ENCODE measurements at regions not wholly inside any gene's neighbourhood (a gene's known extent, or its start where the extent isn't known, plus 50 kb on each side); places are given as distances from the start of the nearest gene placed in this dataset.

GRCh38 chr3:153960458-153961074 is 160.6 kb upstream of the ARHGEF26 start:
- Mint-ChIP-seq H3K27me3 (no peaks in the 10 kb centered on the region), H3K9me3 (no peaks in the 10 kb centered on the region), H3K4me3 (no peak overlapping the region), H3K27ac (no peak overlapping the region), H3K4me1 (ENCODE audit: low read depth in 2 of 2) (no peaks in the 10 kb centered on the region), H3K36me3 (no peaks in the 10 kb centered on the region)
- DNase-seq (ENCODE audit: low spot score), result no peak
- no peak for ATAC-seq

GRCh38 chr3:153961494-153961893 is 159.7 kb upstream of the ARHGEF26 start:
- H3K4me1 Mint-ChIP-seq (ENCODE audit: low read depth in 2 of 2), result no peaks in the 10 kb centered on the region

GRCh38 chr3:153963012-153963411 is 158.2 kb upstream of the ARHGEF26 start:
- Mint-ChIP-seq H3K36me3 (no peaks in the 10 kb centered on the region), H3K4me1 (ENCODE audit: low read depth in 2 of 2) (no peaks in the 10 kb centered on the region)

More at GRCh38 chr3:153961494-153961893, 159.7 kb upstream of the ARHGEF26 start:
- no peak overlapping the region for H3K4me3 Mint-ChIP-seq
- no peaks in the 10 kb centered on the region for H3K9me3 Mint-ChIP-seq
- H3K36me3 Mint-ChIP-seq, result no peaks in the 10 kb centered on the region
- no peak for ATAC-seq
- no peaks in the 10 kb centered on the region for H3K27me3 Mint-ChIP-seq
- no peak overlapping the region for H3K27ac Mint-ChIP-seq
- no peak for DNase-seq (ENCODE audit: low spot score)

GRCh38 chr3:153967260-153967659 is 153.9 kb upstream of the ARHGEF26 start:
- no peak overlapping the region for H3K4me3 Mint-ChIP-seq
- H3K27me3 Mint-ChIP-seq, result peaks cover 0 to 10% of the 10 kb centered on the region in 2 donors
- H3K4me1 Mint-ChIP-seq (ENCODE audit: low read depth in 2 of 2), result no peaks in the 10 kb centered on the region
- DNase-seq (ENCODE audit: low spot score), result no peak
- ATAC-seq, result no peak
- peaks cover 12% of the 10 kb centered on the region for H3K9me3 Mint-ChIP-seq
- no peak overlapping the region for H3K27ac Mint-ChIP-seq
- H3K36me3 Mint-ChIP-seq, result no peaks in the 10 kb centered on the region

More at GRCh38 chr3:153963012-153963411, 158.2 kb upstream of the ARHGEF26 start:
- Mint-ChIP-seq H3K4me3 (no peak overlapping the region), H3K27ac (no peak overlapping the region), H3K9me3 (peaks cover 9% of the 10 kb centered on the region), H3K27me3 (no peaks in the 10 kb centered on the region)
- DNase-seq (ENCODE audit: low spot score) (no peak), ATAC-seq (no peak)

GRCh38 chr3:153970047-153970446 is 151.1 kb upstream of the ARHGEF26 start:
- Mint-ChIP-seq H3K4me3 (no peak overlapping the region), H3K9me3 (peaks cover 12% of the 10 kb centered on the region), H3K36me3 (no peaks in the 10 kb centered on the region), H3K27ac (no peak overlapping the region), H3K4me1 (ENCODE audit: low read depth in 2 of 2) (no peaks in the 10 kb centered on the region), H3K27me3 (peaks cover 3 to 15% of the 10 kb centered on the region in 2 donors)
- no peak for DNase-seq (ENCODE audit: low spot score)
- no peak for ATAC-seq

- Mint-ChIP-seq H3K27ac (no peak overlapping the region), H3K4me3 (no peak overlapping the region), H3K4me1 (ENCODE audit: low read depth in 2 of 2) (no peaks in the 10 kb centered on the region), H3K36me3 (no peaks in the 10 kb centered on the region), H3K9me3 (peaks cover 14% of the 10 kb centered on the region), H3K27me3 (peaks cover 5 to 15% of the 10 kb centered on the region in 2 donors)
- DNase-seq (ENCODE audit: low spot score), result no peak
- ATAC-seq, result no peak
Observed at GRCh38 chr3:153970741-153971347, 150.3 kb upstream of the ARHGEF26 start.

GRCh38 chr3:153972862-153973261 is 148.3 kb upstream of the ARHGEF26 start:
- Mint-ChIP-seq H3K27me3 (peaks cover 5 to 15% of the 10 kb centered on the region in 2 donors), H3K4me1 (ENCODE audit: low read depth in 2 of 2) (no peaks in the 10 kb centered on the region), H3K4me3 (no peak overlapping the region), H3K36me3 (no peaks in the 10 kb centered on the region), H3K9me3 (peaks cover 6% of the 10 kb centered on the region), H3K27ac (no peak overlapping the region)
- ATAC-seq (no peak), DNase-seq (ENCODE audit: low spot score) (no peak)

- Mint-ChIP-seq H3K4me1 (ENCODE audit: low read depth in 2 of 2) (no peaks in the 10 kb centered on the region), H3K4me3 (no peak overlapping the region), H3K27ac (no peak overlapping the region), H3K9me3 (peaks cover 2% of the 10 kb centered on the region), H3K36me3 (no peaks in the 10 kb centered on the region), H3K27me3 (peaks cover 5 to 10% of the 10 kb centered on the region in 2 donors)
- DNase-seq (ENCODE audit: low spot score), result no peak
- ATAC-seq, result no peak
Observed at GRCh38 chr3:153973722-153974265, 147.4 kb upstream of the ARHGEF26 start.

- Mint-ChIP-seq H3K4me3 (no peak overlapping the region), H3K36me3 (no peaks in the 10 kb centered on the region), H3K27me3 (peaks cover 5 to 7% of the 10 kb centered on the region in 2 donors), H3K27ac (no peak overlapping the region), H3K4me1 (ENCODE audit: low read depth in 2 of 2) (no peaks in the 10 kb centered on the region), H3K9me3 (peaks cover 2% of the 10 kb centered on the region)
- no peak for ATAC-seq
- no peak for DNase-seq (ENCODE audit: low spot score)
Observed at GRCh38 chr3:153974614-153975013, 146.6 kb upstream of the ARHGEF26 start.

- ATAC-seq (no peak), DNase-seq (ENCODE audit: low spot score) (no peak)
- H3K4me3 Mint-ChIP-seq, result no peak overlapping the region
- H3K27me3 Mint-ChIP-seq, result peaks cover 5 to 7% of the 10 kb centered on the region in 2 donors
- H3K9me3 Mint-ChIP-seq, result peaks cover 2% of the 10 kb centered on the region
- no peak overlapping the region for H3K27ac Mint-ChIP-seq
- no peaks in the 10 kb centered on the region for H3K36me3 Mint-ChIP-seq
- no peaks in the 10 kb centered on the region for H3K4me1 Mint-ChIP-seq (ENCODE audit: low read depth in 2 of 2)
Observed at GRCh38 chr3:153976891-153977554, 144.2 kb upstream of the ARHGEF26 start.

- no peak overlapping the region for H3K27ac Mint-ChIP-seq
- DNase-seq (ENCODE audit: low spot score), result no peak
Observed at GRCh38 chr3:153978006-153978405, 143.2 kb upstream of the ARHGEF26 start.

GRCh38 chr3:153979418-153980251 is 141.6 kb upstream of the ARHGEF26 start:
- H3K9me3 Mint-ChIP-seq, result peaks cover 2% of the 10 kb centered on the region
- ATAC-seq (no peak), DNase-seq (ENCODE audit: low spot score) (no peak)
- no peaks in the 10 kb centered on the region for H3K4me1 Mint-ChIP-seq (ENCODE audit: low read depth in 2 of 2)
- H3K4me3 Mint-ChIP-seq, result no peak overlapping the region
- no peaks in the 10 kb centered on the region for H3K36me3 Mint-ChIP-seq
- H3K27ac Mint-ChIP-seq, result no peak overlapping the region
- peaks cover 0 to 2% of the 10 kb centered on the region in 2 donors for H3K27me3 Mint-ChIP-seq

More at GRCh38 chr3:153978006-153978405, 143.2 kb upstream of the ARHGEF26 start:
- no peak for ATAC-seq
- Mint-ChIP-seq H3K27me3 (peaks cover 0 to 3% of the 10 kb centered on the region in 2 donors), H3K36me3 (no peaks in the 10 kb centered on the region), H3K9me3 (peaks cover 2% of the 10 kb centered on the region), H3K4me3 (no peak overlapping the region), H3K4me1 (ENCODE audit: low read depth in 2 of 2) (no peaks in the 10 kb centered on the region)

- Mint-ChIP-seq H3K27ac (no peak overlapping the region), H3K4me1 (ENCODE audit: low read depth in 2 of 2) (no peaks in the 10 kb centered on the region), H3K4me3 (no peak overlapping the region), H3K27me3 (peaks cover 0 to 2% of the 10 kb centered on the region in 2 donors), H3K9me3 (peaks cover 2% of the 10 kb centered on the region), H3K36me3 (no peaks in the 10 kb centered on the region)
- ATAC-seq, result no peak
- DNase-seq (ENCODE audit: low spot score), result no peak
Observed at GRCh38 chr3:153980252-153980590, 141.0 kb upstream of the ARHGEF26 start.
